ENCODE measurements at regions not wholly inside any gene's neighbourhood (a gene's known extent, or its start where the extent isn't known, plus 50 kb on each side); places are given as distances from the start of the nearest gene placed in this dataset.

DNA sequence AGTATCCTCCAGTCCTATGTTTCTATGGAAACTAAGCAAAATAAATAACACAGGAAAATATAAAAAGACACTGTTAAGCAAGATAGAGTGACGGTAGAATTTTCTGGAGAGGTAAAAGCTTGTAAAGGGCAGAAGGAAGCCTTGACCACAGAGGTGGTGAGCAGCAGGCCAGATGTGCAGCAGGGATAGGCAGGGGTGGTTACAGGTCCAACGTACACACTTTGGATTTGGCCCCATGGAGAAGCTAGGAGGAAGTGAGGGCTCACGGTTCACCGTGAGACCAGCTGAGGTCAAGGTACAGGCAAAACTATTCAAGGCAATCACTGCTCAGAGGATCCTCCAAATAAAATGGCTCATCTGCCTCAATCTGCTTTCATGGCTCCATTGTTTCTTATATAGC lies 242.8 kb downstream of the B3GLCT start:
- DNase-seq, result no peak

- no peak for DNase-seq
These were observed 244.6 kb downstream of the B3GLCT start for GRCh38 chr13:31444266-31444856.

GRCh38 chr13:31452525-31452924 lies 252.8 kb downstream of the B3GLCT start:
- no peak for DNase-seq

GRCh38 chr13:31455581-31455980 lies 255.8 kb downstream of the B3GLCT start:
- no peak for DNase-seq

GRCh38 chr13:31456056-31456455 lies 256.3 kb downstream of the B3GLCT start:
- DNase-seq, result no peak

- no peak for DNase-seq
These were observed 260.3 kb downstream of the B3GLCT start for GRCh38 chr13:31460061-31460460.

DNA sequence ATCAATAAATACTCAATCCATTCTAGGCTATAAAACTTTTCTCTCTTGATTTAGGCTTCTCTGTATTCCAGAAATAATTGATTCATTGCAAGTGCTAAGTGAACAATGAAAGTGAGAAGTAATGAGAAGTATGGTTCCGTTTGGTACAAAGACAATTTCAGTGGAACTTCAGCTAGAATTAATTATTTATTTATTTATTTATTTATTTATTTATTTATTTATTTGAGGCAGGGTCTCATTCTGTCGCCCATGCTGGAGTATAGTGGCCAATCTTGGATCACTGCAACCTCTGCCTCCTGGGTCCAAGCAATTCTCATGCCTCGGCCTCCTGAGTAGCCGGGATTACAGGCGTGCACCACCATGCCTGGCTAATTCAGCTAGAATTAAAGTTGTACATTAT lies 262.1 kb downstream of the B3GLCT start:
- no peak for DNase-seq

GRCh38 chr13:31462766-31463165 lies 263.0 kb downstream of the B3GLCT start:
- no peak for DNase-seq

GRCh38 chr13:31468114-31468902 lies 268.5 kb downstream of the B3GLCT start:
- DNase-seq, result no peak

DNA sequence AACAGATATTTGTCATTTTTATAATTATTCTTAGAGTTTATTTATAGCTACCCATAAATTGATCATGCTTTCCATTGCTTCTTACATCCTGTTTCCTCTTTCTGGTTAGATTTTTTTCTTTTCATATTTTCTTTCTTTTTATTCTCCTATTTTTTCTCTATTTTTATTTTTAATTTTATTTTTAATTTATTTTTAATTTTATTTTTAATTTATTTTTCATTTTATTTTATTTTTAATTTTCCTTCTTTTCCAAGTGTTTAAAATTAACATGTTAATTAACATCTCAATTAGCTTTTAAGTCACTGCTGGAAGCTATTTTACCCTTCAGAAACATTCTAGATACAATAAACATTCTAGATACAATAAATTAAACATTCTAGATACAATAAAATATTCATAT lies 269.6 kb downstream of the B3GLCT start:
- no peak for DNase-seq

DNA sequence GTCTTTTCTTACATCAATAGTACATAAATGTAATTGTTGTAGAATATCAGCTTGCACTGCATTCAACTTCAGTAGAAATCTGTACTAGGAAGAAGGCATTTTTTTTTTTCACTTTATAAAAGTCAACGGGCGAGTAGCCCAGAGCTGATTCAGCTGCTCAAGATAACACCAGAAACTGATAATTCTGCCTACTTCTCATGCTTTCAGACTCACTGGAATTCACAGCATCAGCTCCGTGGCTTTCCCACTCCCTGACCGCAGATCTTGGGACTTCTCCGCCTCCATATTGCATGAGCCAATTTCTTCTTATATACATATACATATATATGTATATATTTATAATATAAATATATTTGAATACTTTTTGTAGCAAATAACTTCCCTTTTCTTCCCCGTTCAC lies 263.1 kb upstream of the RXFP2 start:
- no peak for DNase-seq

DNA sequence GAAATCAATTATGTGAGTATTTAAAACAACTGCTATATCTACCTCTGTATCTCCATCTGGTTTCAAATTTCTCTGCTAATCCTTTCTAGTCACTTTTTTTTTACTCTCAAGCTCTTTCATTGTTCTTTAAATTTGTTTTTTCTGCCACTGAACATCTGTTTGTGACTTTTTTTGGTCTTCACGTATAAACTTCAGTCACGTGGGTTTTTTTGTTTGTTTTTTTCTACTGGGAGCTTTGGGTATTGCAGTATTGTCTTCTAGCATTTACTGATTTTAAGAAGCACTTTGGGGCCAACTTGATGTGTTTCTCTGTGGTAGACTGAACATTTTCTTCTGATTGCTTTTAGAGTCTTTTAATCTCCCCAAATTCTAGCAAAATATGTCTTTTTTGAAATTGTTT lies 262.6 kb upstream of the RXFP2 start:
- DNase-seq, result no peak

- DNase-seq, result no peak
These were observed 261.4 kb upstream of the RXFP2 start for GRCh38 chr13:31477961-31478360.

DNA sequence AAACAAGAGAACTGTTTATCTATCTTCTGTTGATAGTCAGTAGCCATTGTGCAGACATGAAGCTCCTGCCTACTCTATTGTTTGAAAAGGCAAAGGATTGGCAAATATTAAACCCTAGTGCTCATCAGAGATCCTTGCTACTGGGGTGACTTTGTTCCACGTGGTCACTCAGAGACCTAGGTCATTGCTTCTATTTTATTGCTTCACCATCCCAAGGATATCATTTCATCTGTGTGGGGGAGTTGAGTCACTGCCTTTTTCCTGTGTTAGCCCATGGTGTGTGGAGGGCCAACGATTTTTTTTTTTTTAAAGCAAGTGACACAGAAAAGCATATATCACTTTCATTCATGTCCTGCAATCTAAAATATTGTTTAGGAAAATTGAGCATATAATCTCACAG lies 254.1 kb upstream of the RXFP2 start:
- DNase-seq, result no peak

- no peak for DNase-seq
These were observed 253.7 kb upstream of the RXFP2 start for GRCh38 chr13:31485651-31486051.

- no peak for DNase-seq
These were observed 244.0 kb upstream of the RXFP2 start for GRCh38 chr13:31495336-31495735.

DNA sequence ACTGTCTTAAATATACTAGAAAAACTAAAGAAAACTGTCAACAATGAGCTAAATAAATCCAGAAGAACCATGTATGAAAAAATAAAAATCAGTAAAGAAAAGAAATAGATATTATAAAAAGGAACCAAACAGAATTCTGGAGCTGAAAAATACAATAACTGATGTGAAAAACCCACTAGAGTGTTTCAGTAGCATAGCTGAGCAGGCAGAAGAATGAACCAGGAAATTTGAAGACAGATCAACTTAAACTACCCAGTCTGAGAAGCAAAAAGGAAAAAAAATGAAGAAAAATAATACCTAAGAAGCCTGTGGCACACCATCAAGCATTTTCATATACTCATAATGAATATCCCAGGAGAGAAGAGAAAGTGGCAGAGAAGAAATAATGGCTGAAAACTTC lies 240.1 kb upstream of the RXFP2 start:
- no peak for DNase-seq

DNA sequence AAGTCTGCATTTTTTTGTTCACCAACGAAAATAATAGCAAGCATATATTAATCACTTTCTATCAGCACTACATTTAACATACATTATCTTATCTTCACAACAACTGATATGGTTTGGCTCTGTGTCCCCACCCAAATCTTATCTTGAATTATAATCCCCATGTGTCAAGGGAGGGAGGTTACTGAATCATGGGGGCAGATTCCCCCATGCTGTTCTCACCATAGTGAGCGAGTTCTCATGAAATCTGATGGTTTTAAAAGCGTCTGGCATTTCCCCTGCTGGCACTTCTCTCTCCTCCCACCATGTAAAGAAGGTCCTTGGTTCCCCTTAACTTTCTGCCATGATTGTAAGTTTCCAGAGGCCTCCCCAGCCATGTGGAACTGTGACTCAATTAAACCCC lies 235.7 kb upstream of the RXFP2 start:
- no peak for DNase-seq

GRCh38 chr13:31504918-31505317 lies 234.4 kb upstream of the RXFP2 start:
- DNase-seq, result no peak

DNA sequence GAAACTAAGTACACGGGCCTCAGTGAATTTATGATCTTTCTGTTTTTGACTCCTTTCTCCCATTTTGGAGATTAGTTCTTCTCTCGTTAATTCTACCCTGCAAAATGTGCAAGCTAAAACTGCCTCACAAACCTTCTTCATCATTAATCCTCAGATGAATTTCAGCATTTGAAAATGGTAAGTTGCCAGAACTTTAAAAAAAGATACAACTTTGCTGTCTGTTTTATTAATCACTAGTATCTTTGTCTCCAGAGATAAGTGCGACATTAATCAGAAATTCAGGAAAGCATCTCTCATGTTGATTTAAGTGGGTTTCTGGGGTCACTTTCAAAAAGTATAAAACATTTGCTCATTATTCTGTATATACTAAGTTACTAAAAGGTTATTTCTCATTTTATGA lies 227.0 kb upstream of the RXFP2 start:
- no peak for DNase-seq

DNA sequence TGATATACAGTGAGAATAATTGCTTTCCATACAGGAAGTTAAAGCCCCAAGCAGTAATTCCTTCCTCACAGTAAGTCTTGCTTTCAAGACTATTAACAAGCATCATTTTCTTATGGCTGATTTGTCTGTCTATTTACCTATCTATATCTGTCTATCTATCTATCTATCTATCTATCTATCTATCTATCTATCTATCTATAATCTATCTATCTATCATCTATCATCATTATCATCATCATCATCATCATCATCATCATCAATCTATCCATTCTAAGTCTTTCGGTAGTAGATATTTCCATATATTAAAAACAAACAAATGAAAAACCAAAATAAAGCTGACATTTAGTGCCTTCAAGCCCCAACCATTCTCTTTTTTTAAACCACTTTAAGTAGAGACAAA lies 224.4 kb upstream of the RXFP2 start:
- DNase-seq, result no peak

DNA sequence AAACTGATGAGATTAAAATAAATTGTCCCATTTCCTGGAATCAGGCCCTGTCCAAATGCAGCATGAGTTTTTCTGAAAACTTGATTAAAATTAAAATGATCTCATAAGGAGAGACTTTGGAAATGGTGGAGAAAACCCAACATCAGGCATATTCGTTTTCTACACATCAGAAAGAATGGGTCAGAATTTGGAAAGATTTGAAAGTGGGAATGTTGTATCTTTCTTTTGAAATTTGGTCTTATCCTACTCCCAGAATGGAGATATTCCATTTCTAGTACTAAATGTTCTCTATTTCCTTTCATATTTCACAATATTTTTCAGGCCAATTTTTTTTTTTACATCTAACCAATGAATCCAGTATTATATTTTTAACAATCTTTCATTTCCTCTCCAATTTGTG lies 223.9 kb upstream of the RXFP2 start:
- no peak for DNase-seq

- DNase-seq, result no peak
These were observed 221.7 kb upstream of the RXFP2 start for GRCh38 chr13:31517599-31517998.

DNA sequence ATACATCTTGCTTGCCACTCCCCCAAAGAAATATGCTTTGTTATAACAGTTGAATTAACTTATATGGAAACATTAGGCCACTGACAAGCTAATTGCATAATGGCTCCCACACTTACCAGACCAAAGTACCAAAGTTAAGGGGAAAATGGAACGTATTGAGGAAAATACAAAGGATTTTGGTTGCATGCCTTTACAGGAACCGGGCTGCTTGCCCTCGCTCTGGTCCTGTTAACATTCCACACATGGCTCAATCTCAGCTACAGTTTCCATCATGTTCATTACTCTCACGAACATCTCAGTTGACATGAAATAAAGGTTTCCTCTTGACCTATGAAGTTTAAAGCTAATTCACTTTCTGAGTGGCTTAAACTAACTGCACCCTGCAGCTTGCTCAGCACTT lies 220.7 kb upstream of the RXFP2 start:
- DNase-seq, result no peak

GRCh38 chr13:31521435-31521834 lies 217.9 kb upstream of the RXFP2 start:
- DNase-seq, result no peak
